Esophagus muscularis mucosa (tissue), 4 donors: ENCODE measurements at regions not wholly inside any gene's neighbourhood (a gene's known extent, or its start where the extent isn't known, plus 50 kb on each side); places are given as distances from the start of the nearest gene placed in this dataset.
"Not testable (repeated sequence)": the region's sequence is repeated elsewhere in the genome, so short reads cannot be mapped to it uniquely, and the experiment has no call there.

Experiments used
- DNase-seq: peaks from one replicate; pipeline ENCODE4 v3.0.0-alpha.2; 2017; ENCODE audit errors: extremely low spot score
- H3K27ac ChIP-seq, 4 donors: fragments of 200-600 bp; sonication (generic); replicated peaks in 1 of 4; 1 replicate in 3 of 4; 2 replicates in 1 of 4; pipeline ENCODE4 v1.5.1; 2016 to 2019; ENCODE audit warnings: mild to moderate bottlenecking in 1 of 4
- H3K27me3 ChIP-seq, 4 donors: fragments of 200-600 bp; sonication (generic); one replicate each; pipeline versions ENCODE4 v1.5.1 to v1.6.0; 2016 to 2019
- H3K36me3 ChIP-seq, 4 donors: fragments of 200-600 bp; sonication (generic); one replicate each; pipeline ENCODE4 v1.5.1; 2016 to 2019
- H3K4me1 ChIP-seq, 4 donors: fragments of 200-600 bp; sonication (generic); one replicate each; pipeline ENCODE4 v1.5.1; 2016 to 2019
- H3K4me3 ChIP-seq, 4 donors: fragments of 200-600 bp; sonication (generic); 1 replicate in 2 of 4; 2 replicates in 2 of 4; pipeline ENCODE4 v1.5.1; 2016 to 2019; ENCODE audit warnings: mild to moderate bottlenecking in 4 of 4, moderate library complexity in 1 of 4
- H3K9me3 ChIP-seq, 4 donors: fragments of 200-600 bp; sonication (generic); 1 replicate in 3 of 4; 2 replicates in 1 of 4; pipeline ENCODE4 v1.5.1; 2016 to 2019
- CTCF ChIP-seq, 3 experiments: fragments of 200-600 bp in 2 of 3; fragments of 450-650 bp in 1 of 3; sonication (generic) in 2 of 3; IDR thresholded peaks; one replicate each; pipeline ENCODE4 v1.5.1; 2017 to 2019; ENCODE audit warnings: antibody characterized with exemption in 3 of 3, mild to moderate bottlenecking in 2 of 3, moderate library complexity in 1 of 3
- EP300 ChIP-seq: sonication (generic); formaldehyde crosslinking; IDR thresholded peaks from one replicate; pipeline ENCODE4 v1.6.1; 2017; ENCODE audit warnings: antibody characterized with exemption
- POLR2A ChIP-seq: fragments of 450-650 bp; IDR thresholded peaks from one replicate; pipeline ENCODE4 v1.6.1; 2017; ENCODE audit warnings: antibody characterized with exemption, moderate library complexity, mild to moderate bottlenecking, low read depth
- POLR2AphosphoS5 ChIP-seq, 2 donors: sonication (generic); formaldehyde crosslinking; IDR thresholded peaks; one replicate each; pipeline ENCODE4 v1.6.1; 2017; ENCODE audit warnings: antibody characterized with exemption in 2 of 2
- WGBS: methylation state at CpG from one replicate; pipeline ENCODE4 v1.1.5; 2018; 5-methylcytosine and 5-hydroxymethylcytosine counted together
- intact Hi-C: fragments of 100-400 bp; cut with DNase I; formaldehyde crosslinking; loops from one replicate; pipeline ENCODE4 v1.15.1; 2023

GRCh38 chr3:125671461-125672243, 76.4 kb upstream of the OSBPL11 start:
- no peaks in the 10 kb centered on the region for H3K36me3 ChIP-seq
- 90% methylated on average over 16 of the region's 39 CpGs for WGBS

GRCh38 chr3:125675791-125676190, 80.5 kb upstream of the OSBPL11 start:
- no peak for TF ChIP-seq EP300
- TF ChIP-seq POLR2AphosphoS5 (IDR thresholded peaks at IDR 0.05): no peak
- no peak for TF ChIP-seq POLR2A
- TF ChIP-seq CTCF (IDR thresholded peaks at IDR 0.05): no peak
- intact Hi-C loops: no loop called here
- no peak overlapping the region for H3K4me3 ChIP-seq
- H3K27ac ChIP-seq: no peak overlapping the region
- H3K4me1 ChIP-seq: no peaks in the 10 kb centered on the region
- H3K36me3 ChIP-seq: no peaks in the 10 kb centered on the region
- 85% methylated on average over 4 of the region's 4 CpGs for WGBS
- DNase-seq: no peak
- no peaks in the 10 kb centered on the region for H3K27me3 ChIP-seq
- no peaks in the 10 kb centered on the region for H3K9me3 ChIP-seq

More at GRCh38 chr3:125671461-125672243, 76.4 kb upstream of the OSBPL11 start:
- intact Hi-C loops: no loop called here
- no peak for DNase-seq
- no peak for TF ChIP-seq POLR2A
- no peak for TF ChIP-seq EP300
- no peak for TF ChIP-seq POLR2AphosphoS5 (IDR thresholded peaks at IDR 0.05)
- TF ChIP-seq CTCF (IDR thresholded peaks at IDR 0.05): no peak
- Histone ChIP-seq H3K27ac (no peak overlapping the region), H3K9me3 (no peaks in the 10 kb centered on the region), H3K4me3 (no peak overlapping the region), H3K27me3 (no peaks in the 10 kb centered on the region), H3K4me1 (peaks cover 0 to 5% (median 2%) of the 10 kb centered on the region in 4 donors)

GRCh38 chr3:125679258-125679657, 84.0 kb upstream of the OSBPL11 start:
- H3K4me1 ChIP-seq: peaks cover 12 to 21% (median 17%) of the 10 kb centered on the region in 4 donors
- no peak for DNase-seq
- H3K9me3 ChIP-seq: no peaks in the 10 kb centered on the region
- no peaks in the 10 kb centered on the region for H3K36me3 ChIP-seq
- H3K27ac ChIP-seq: no peak overlapping the region
- H3K27me3 ChIP-seq: no peaks in the 10 kb centered on the region
- WGBS: 91% methylated on average over 4 of the region's 4 CpGs
- intact Hi-C loops: no loop called here
- H3K4me3 ChIP-seq: no peak overlapping the region
- TF ChIP-seq POLR2AphosphoS5 (IDR thresholded peaks at IDR 0.05): no peak
- no peak for TF ChIP-seq EP300
- TF ChIP-seq POLR2A: no peak
- TF ChIP-seq CTCF (IDR thresholded peaks at IDR 0.05): no peak

- no peaks in the 10 kb centered on the region for H3K36me3 ChIP-seq
- peaks cover 12 to 21% (median 17%) of the 10 kb centered on the region in 4 donors for H3K4me1 ChIP-seq
- H3K27ac ChIP-seq: no peak overlapping the region
- no peak overlapping the region for H3K4me3 ChIP-seq
- 80% methylated on average over 3 of the region's 11 CpGs for WGBS
- no peaks in the 10 kb centered on the region for H3K27me3 ChIP-seq
- no peaks in the 10 kb centered on the region for H3K9me3 ChIP-seq
- intact Hi-C loops: no loop called here
- no peak for DNase-seq
- TF ChIP-seq CTCF (IDR thresholded peaks at IDR 0.05) (no peak), POLR2A (no peak), POLR2AphosphoS5 (IDR thresholded peaks at IDR 0.05) (no peak), EP300 (no peak)
These were observed 85.8 kb upstream of the OSBPL11 start for GRCh38 chr3:125681146-125681545.

- H3K9me3 ChIP-seq, H3K4me3 ChIP-seq, H3K27ac ChIP-seq, H3K27me3 ChIP-seq, DNase-seq, intact Hi-C loops, H3K36me3 ChIP-seq: not testable (repeated sequence)
- 73% methylated on average over 3 of the region's 5 CpGs for WGBS
- peaks cover 12 to 21% (median 17%) of the 10 kb centered on the region in 4 donors for H3K4me1 ChIP-seq
These were observed 86.6 kb upstream of the OSBPL11 start for GRCh38 chr3:125681906-125682305.

GRCh38 chr3:125682610-125683009, 87.3 kb upstream of the OSBPL11 start:
- H3K36me3 ChIP-seq, H3K27me3 ChIP-seq, DNase-seq, H3K4me3 ChIP-seq, intact Hi-C loops, H3K9me3 ChIP-seq: not testable (repeated sequence)
- H3K4me1 ChIP-seq: peaks cover 12 to 21% (median 17%) of the 10 kb centered on the region in 4 donors
- H3K27ac ChIP-seq: peak overlapping the region in 2 of 4 donors; percentile 36 to 51
- 50% methylated on average over 4 of the region's 4 CpGs for WGBS
